GM21423 (cell line): ENCODE measurements at regions not wholly inside any gene's neighbourhood (a gene's known extent, or its start where the extent isn't known, plus 50 kb on each side); places are given as distances from the start of the nearest gene placed in this dataset.
"Not testable (repeated sequence)": the region's sequence is repeated elsewhere in the genome, so short reads cannot be mapped to it uniquely, and the experiment has no call there.

Source experiments
- ATAC-seq: cut with Tn5 transposase; IDR thresholded peaks from one replicate; pipeline ENCODE4 v1.9.1; 2021; ENCODE audit warnings: mild to moderate bottlenecking, moderate library complexity; ENCODE audit not compliant: unreplicated experiment

- no peak for ATAC-seq
These were observed 254.2 kb downstream of the PLOD2 start for GRCh38 chr3:145906755-145907154.

GRCh38 chr3:145911016-145911415 is 250.0 kb downstream of the PLOD2 start:
- ATAC-seq: no peak

- no peak for ATAC-seq
These were observed 245.2 kb downstream of the PLOD2 start for GRCh38 chr3:145915787-145916186.

GRCh38 chr3:145927736-145928135 is 233.2 kb downstream of the PLOD2 start:
- not testable (repeated sequence) for ATAC-seq

- ATAC-seq: no peak
These were observed 224.0 kb downstream of the PLOD2 start for GRCh38 chr3:145936971-145937370.

GRCh38 chr3:145939431-145939830 is 221.6 kb downstream of the PLOD2 start:
- no peak for ATAC-seq

- ATAC-seq: no peak
These were observed 218.9 kb downstream of the PLOD2 start for GRCh38 chr3:145942052-145942451.

GRCh38 chr3:145943952-145944351 is 217.0 kb downstream of the PLOD2 start:
- no peak for ATAC-seq

- ATAC-seq: no peak
These were observed 209.5 kb downstream of the PLOD2 start for GRCh38 chr3:145951441-145951840.

GRCh38 chr3:145952536-145952935 is 208.4 kb downstream of the PLOD2 start:
- ATAC-seq: no peak

GRCh38 chr3:145953316-145953715 is 207.7 kb downstream of the PLOD2 start:
- ATAC-seq: no peak

DNA sequence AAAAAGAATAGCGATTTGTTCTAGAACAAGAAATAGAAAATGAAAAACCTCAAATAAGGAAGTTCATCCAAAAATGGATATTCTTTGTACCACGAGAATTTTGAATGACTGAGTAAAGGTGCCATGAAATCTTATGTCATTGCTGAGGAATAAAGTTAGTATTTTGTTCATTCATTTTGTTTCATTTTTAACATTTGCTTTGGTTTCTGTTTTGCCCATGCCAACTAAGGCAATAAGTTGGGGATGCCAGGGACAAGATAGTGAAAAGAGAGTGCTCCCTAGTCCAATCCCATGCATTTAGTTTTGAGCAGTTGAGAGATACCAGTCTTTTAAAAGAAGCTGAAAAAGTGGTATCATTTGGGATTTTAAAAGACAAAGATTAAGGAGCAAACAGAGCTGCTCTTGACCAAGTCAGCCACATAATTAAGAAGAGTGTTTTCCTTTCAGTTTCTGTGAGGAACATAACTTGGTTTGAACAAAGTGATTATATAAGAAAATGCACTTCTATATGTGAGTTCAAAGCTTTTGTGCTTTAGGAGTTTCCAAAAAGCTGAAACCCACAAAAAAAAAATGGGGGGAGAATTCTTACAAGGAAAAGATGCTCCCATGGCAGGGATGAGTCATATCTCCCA is 201.4 kb downstream of the PLOD2 start:
- ATAC-seq: no peak

DNA sequence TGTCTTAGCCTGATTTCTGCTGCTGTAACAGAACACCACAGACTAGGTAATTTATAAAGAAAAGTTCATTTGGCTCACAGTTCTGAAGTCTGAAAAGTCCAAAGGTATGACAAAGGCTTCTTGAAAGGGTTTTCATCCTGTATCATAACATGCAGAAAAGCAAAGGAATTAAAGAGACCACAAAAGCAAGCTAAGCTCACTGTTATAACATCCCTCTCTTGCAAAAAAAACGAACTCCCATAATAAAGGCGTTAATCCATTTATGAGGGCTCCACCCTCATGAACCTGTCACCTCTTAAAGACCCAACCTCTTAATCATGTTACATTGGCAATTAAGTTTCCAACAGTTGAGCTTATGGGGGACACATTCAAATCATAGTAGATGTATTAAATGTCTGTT is 197.9 kb downstream of the PLOD2 start:
- ATAC-seq: no peak

- ATAC-seq: no peak
These were observed 193.9 kb downstream of the PLOD2 start for GRCh38 chr3:145967043-145967442.

DNA sequence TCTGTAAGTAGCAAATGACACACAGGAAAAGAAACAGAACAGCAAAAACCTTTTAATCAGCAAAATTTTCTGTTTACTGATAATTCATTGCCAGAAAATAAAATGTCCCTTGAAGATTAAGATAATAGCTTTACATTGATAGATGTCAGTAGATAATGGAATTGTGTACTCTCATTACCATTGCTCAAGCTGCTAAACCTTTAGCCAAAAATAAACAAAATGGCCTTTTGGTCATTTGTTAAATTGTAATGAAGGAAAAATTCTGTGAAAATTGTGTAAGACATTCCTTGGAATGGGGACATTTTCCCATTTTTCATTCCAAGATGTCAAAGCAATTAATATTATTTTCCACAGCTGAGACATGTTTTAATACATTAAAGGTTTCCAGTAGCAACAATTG is 189.8 kb downstream of the PLOD2 start:
- no peak for ATAC-seq

DNA sequence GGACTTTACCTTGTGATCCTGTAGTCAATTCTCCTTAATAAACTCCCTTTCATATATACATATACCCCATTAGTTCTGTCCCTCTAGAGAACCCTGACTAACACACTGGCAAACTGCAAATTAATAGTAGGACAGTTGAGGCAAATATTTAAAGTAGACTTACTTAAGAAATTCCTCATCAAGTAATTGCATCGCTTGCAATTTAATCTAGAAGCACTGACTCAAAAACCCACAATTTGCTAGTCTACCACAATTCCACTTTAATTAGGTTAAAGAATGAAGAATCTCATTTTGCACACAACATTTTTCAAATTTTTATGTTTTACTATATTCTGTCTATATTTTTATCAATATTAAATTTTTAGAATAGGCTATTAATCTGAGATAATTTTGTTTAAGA is 188.1 kb downstream of the PLOD2 start:
- ATAC-seq: no peak

GRCh38 chr3:145981056-145981455 is 179.9 kb downstream of the PLOD2 start:
- ATAC-seq: no peak

GRCh38 chr3:145983101-145983500 is 177.9 kb downstream of the PLOD2 start:
- no peak for ATAC-seq
